Naive thymus-derived CD8-positive, alpha-beta T cell (primary cell): ENCODE measurements at regions not wholly inside any gene's neighbourhood (a gene's known extent, or its start where the extent isn't known, plus 50 kb on each side); places are given as distances from the start of the nearest gene placed in this dataset.

ENCODE experiments used
- ATAC-seq, 2 donors: fragments of 150-1000 bp; cut with Tn5 transposase in 1 of 2; sonication (Bioruptor Pico), chemical (Tn5 transposase) in 1 of 2; 1 replicate in 1 of 2; 2 replicates in 1 of 2; pipeline ENCODE4 v1.10.0; 2021; ENCODE audit warnings: mild to moderate bottlenecking in 2 of 2, moderate library complexity in 2 of 2
- POLR2A ChIA-PET: fragments of 350-600 bp; sonication (Branson Sonifier 250); formaldehyde crosslinking; loops from one replicate; lab custom pipeline; 2021; ENCODE audit warnings: antibody characterized with exemption; lab: Charles Lee
- DNase-seq, 10 donors: peaks; one replicate each; pipeline versions ENCODE4 v3.0.0 to v3.0.0-alpha.2; 2020 to 2022
- H3K27ac Mint-ChIP-seq, 10 donors: one replicate each; pipeline ENCODE4 v1.8.0; 2020 to 2022; ENCODE audit warnings: mild to moderate bottlenecking in 10 of 10, mixed read lengths in 10 of 10, moderate library complexity in 4 of 10, inconsistent platforms in 1 of 10
- H3K27me3 Mint-ChIP-seq, 5 donors: one replicate each; pipeline ENCODE4 v1.8.0; 2021 to 2022; ENCODE audit warnings: mixed read lengths in 5 of 5
- H3K36me3 Mint-ChIP-seq, 3 donors: one replicate each; pipeline ENCODE4 v1.8.0; 2020 to 2022; ENCODE audit warnings: mixed read lengths in 3 of 3, mild to moderate bottlenecking in 2 of 3, inconsistent platforms in 1 of 3
- H3K4me1 Mint-ChIP-seq, 4 donors: one replicate each; pipeline ENCODE4 v1.8.0; 2021 to 2022; ENCODE audit warnings: mixed read lengths in 4 of 4
- H3K4me3 Mint-ChIP-seq, 10 donors: one replicate each; pipeline ENCODE4 v1.8.0; 2020 to 2022; ENCODE audit warnings: mild to moderate bottlenecking in 10 of 10, mixed read lengths in 10 of 10, moderate library complexity in 6 of 10, inconsistent platforms in 1 of 10
- H3K9me3 Mint-ChIP-seq, 9 donors: one replicate each; pipeline ENCODE4 v1.8.0; 2020 to 2022; ENCODE audit warnings: mixed read lengths in 9 of 9, mild to moderate bottlenecking in 3 of 9, inconsistent platforms in 1 of 9, moderate library complexity in 1 of 9

DNA sequence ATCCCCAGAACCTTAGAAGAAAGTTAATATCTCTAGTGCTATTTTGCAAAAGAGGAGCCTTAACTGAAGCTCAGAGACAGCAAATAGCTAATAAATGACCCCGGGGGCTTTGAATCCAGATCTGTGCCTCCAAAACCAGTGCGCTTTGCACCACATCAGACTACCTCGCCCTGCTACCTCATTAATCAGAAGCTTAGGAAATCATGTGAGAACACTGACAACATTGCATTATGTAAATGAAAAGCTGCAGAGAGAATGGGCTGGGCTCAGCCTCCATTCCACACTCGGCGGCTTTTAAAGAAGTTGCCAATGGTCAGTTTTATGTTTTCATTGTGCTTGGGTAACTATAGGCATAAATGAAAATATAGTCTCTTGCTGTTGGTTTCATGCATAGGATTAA, 54.0 kb upstream of the STMND1 start:
- no peaks in the 10 kb centered on the region for H3K4me1 Mint-ChIP-seq
- H3K27me3 Mint-ChIP-seq, result peaks cover 13 to 39% (median 18%) of the 10 kb centered on the region in 5 donors
- no peaks in the 10 kb centered on the region for H3K36me3 Mint-ChIP-seq
- H3K27ac Mint-ChIP-seq, result no peak overlapping the region
- POLR2A ChIA-PET, result no interaction called here
- ATAC-seq (no peak), DNase-seq (no peak)
- H3K9me3 Mint-ChIP-seq, result peaks cover 0 to 2% (median 0%) of the 10 kb centered on the region in 9 donors
- H3K4me3 Mint-ChIP-seq, result no peak overlapping the region

DNA sequence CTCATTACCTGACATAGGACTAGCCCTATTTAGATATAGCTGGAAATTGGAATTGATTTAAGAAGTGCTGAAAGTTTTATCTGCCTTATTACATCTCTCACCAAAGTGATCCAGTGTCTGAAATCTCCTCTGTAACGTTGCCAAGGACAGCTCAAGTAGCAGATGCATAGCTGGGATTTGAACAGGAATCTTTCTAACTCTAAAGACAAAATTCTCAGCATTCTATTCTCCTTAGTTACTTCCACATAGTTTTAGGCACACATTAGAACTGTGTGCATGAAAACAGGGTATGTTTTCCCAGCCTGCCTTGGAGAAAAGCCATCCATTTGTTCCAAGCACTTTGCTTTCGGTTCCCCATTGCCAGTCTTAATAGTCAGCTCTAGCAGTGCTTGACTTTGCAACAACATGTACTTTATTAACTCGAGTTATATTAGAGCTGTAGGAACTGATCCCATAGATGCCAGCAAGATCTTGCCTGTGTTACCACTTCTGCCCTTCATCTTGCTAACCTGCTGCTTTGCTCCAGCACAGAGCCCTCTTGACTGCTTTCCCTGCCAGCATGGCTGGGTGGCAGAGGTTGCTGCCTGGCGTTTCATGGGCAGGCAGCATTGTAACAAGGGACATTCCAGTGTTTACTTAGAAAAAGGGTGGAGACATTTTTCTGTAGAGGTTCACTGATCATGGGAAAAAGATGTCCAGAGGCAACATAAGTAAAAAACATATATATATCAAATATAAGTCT, 56.1 kb upstream of the STMND1 start:
- POLR2A ChIA-PET, result no interaction called here
- Mint-ChIP-seq H3K36me3 (no peaks in the 10 kb centered on the region), H3K27me3 (peaks cover 13 to 53% (median 19%) of the 10 kb centered on the region in 5 donors), H3K9me3 (peaks cover 0 to 2% (median 0%) of the 10 kb centered on the region in 9 donors), H3K4me1 (no peaks in the 10 kb centered on the region), H3K4me3 (no peak overlapping the region), H3K27ac (no peak overlapping the region)
- ATAC-seq (no peak), DNase-seq (no peak)

DNA sequence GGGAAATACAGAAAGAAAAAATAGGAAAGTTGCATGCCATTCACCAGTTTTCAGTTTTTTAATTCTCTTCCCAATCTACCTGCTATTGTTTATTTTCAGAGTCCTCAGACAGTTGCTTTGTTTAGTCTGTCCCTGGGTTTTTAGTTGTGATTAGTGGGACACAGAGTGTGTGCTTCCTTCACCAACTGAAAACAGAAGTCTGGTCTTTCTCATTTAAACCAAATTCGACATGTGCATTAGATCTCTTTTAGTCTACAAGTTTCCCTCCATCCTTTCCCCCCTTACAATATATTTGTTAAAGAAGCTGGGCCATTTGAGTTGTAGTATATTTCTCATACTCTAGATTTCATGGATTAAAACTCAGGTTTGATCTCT, 58.7 kb upstream of the STMND1 start:
- Mint-ChIP-seq H3K9me3 (peaks cover 0 to 8% (median 0%) of the 10 kb centered on the region in 9 donors), H3K4me3 (no peak overlapping the region), H3K27ac (no peak overlapping the region), H3K27me3 (peaks cover 13 to 53% (median 19%) of the 10 kb centered on the region in 5 donors), H3K36me3 (no peaks in the 10 kb centered on the region), H3K4me1 (no peaks in the 10 kb centered on the region)
- DNase-seq (no peak), ATAC-seq (no peak)
- POLR2A ChIA-PET, result no interaction called here

DNA sequence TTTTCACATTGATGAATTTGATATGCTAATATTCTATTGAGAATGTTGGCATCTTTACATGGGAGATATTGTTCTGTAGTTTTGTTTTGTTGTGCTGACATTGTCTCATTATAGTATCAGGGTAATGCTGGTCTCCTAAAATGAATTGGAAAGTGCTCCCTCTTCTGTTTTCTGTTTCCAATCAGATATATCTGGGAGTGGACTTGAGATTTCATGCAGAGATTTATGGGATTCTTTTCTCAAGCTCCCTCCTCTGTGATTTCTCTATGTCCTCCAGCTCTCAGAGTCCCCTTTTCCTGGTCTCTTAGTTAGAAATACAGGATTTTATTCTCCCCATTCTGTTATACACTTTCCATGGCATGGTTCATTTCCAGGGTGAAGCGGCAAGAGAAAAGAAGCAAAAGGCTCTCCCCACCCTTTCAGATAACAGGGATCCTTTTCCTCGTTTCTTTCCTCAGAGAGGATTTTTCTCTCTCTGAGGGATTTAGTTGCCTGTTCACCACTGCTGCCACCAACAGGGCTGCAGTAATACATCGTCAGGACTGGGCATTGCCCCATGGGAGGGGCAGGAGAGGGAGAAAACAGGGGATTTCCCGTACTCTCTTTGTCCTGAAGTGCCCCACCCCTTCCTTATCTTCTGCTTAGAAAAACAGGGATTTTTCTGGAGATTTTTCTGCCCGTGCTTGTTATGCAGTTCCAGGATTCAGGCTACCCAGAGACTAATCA, 59.3 kb upstream of the STMND1 start:
- H3K4me1 Mint-ChIP-seq, result no peaks in the 10 kb centered on the region
- no peak for ATAC-seq
- H3K27me3 Mint-ChIP-seq, result peaks cover 13 to 53% (median 19%) of the 10 kb centered on the region in 5 donors
- H3K36me3 Mint-ChIP-seq, result no peaks in the 10 kb centered on the region
- DNase-seq, result no peak
- H3K4me3 Mint-ChIP-seq, result no peak overlapping the region
- H3K27ac Mint-ChIP-seq, result no peak overlapping the region
- POLR2A ChIA-PET, result no interaction called here
- H3K9me3 Mint-ChIP-seq, result peaks cover 0 to 12% (median 0%) of the 10 kb centered on the region in 9 donors

DNA sequence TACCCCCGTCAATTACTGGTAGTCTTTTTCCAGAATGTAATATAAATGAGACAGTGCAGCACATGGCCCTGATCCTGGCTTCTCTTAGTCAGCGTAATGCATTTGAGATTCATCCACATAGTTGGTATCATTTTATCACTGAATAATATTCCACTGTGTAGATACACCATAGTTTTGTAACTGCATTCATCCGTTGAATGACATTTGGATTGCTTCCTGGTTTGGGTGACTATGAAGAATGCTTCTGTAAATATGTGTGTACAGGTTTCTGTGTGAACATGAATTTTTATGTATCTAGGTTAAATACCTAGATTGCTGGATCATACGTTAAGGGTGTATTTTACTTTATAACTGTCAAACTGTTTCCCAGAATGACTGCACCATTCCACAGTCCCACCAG, 62.6 kb upstream of the STMND1 start:
- POLR2A ChIA-PET, result no interaction called here
- no peaks in the 10 kb centered on the region for H3K4me1 Mint-ChIP-seq
- H3K27ac Mint-ChIP-seq, result no peak overlapping the region
- peaks cover 0 to 13% (median 0%) of the 10 kb centered on the region in 9 donors for H3K9me3 Mint-ChIP-seq
- peaks cover 9 to 28% (median 15%) of the 10 kb centered on the region in 5 donors for H3K27me3 Mint-ChIP-seq
- ATAC-seq, result no peak
- H3K4me3 Mint-ChIP-seq, result no peak overlapping the region
- DNase-seq, result no peak
- H3K36me3 Mint-ChIP-seq, result no peaks in the 10 kb centered on the region

DNA sequence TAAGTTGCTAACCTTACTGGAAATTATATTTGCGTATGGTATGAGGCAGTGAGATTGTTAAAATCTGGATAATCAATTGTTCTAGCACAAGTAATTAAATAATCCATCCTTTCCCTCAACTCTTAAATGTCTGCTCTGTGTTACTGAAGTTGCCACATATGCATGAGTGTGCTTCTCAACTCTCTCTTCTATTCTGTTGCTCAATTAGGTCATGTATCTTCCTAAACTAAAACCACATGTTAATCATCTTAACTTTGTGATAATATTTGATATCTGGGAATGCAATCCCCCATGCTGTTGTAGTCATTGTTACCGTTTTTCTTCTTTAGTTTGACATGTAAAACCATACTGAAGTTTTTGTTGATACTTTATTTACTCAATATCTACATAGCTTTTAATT, 63.5 kb upstream of the STMND1 start:
- POLR2A ChIA-PET, result no interaction called here
- H3K4me1 Mint-ChIP-seq, result no peaks in the 10 kb centered on the region
- no peaks in the 10 kb centered on the region for H3K36me3 Mint-ChIP-seq
- no peak overlapping the region for H3K4me3 Mint-ChIP-seq
- no peak overlapping the region for H3K27ac Mint-ChIP-seq
- DNase-seq (no peak), ATAC-seq (no peak)
- peaks cover 3 to 18% (median 8%) of the 10 kb centered on the region in 5 donors for H3K27me3 Mint-ChIP-seq
- H3K9me3 Mint-ChIP-seq, result peaks cover 0 to 13% (median 0%) of the 10 kb centered on the region in 9 donors

DNA sequence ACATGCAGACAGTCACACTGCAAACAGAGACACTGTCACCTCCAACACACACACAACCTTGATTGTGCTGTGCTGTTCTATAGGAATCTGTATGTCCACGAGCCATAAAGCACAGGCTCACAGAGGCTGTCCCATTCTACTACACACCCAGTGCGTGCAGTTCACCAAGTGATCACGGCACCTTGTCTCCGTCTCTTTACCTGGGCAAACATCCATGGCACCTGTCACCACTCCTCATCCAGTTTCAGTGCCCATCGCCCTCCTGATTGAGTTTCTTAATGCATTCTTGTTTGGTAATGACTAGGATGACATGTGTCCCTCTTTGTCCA, 65.8 kb upstream of the STMND1 start:
- Mint-ChIP-seq H3K36me3 (no peaks in the 10 kb centered on the region), H3K4me3 (no peak overlapping the region), H3K9me3 (peaks cover 0 to 13% (median 0%) of the 10 kb centered on the region in 9 donors), H3K27me3 (peaks cover 0 to 5% (median 0%) of the 10 kb centered on the region in 5 donors), H3K27ac (no peak overlapping the region), H3K4me1 (no peaks in the 10 kb centered on the region)
- ATAC-seq (no peak), DNase-seq (no peak)
- POLR2A ChIA-PET, result no interaction called here

DNA sequence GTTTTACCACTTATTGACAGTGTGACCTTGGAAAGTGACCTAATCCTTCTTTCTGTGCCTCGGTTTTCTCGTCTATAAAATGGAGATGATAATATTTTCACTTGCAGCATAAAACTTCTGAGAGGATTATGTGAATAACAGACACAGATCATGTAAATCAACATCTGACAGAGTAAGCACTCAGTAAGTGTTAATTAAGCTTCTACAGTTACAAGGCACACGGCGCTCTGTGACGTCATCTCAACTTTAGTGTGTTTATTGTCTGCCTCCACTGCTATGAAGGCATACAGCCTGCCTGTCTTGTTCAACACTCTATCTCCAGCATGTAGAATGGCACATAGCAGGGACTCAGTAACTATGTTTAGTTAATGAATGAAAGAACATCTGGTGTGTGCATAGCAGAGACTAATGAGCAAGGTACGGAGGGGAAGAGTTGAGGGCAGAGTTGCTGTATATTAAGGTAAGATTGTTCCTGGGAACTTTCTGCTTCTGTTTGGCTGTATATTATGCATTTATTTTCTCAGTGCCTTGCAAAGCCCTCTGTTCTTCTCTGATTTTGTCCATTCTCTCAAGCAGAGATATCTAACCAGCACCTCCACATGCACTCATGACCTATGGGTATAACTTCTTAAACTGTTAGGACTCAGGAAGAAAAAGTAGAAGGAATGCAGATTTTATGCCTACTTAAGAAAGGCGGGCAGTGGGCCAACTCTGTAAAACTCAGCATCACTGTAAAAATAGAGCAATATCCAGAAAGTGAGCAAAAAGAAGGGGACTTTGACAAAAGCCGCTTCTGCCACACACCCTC, 66.4 kb upstream of the STMND1 start:
- H3K27me3 Mint-ChIP-seq, result peaks cover 0 to 5% (median 0%) of the 10 kb centered on the region in 5 donors
- peaks cover 0 to 13% (median 0%) of the 10 kb centered on the region in 9 donors for H3K9me3 Mint-ChIP-seq
- no peaks in the 10 kb centered on the region for H3K4me1 Mint-ChIP-seq
- DNase-seq (no peak), ATAC-seq (no peak)
- no peak overlapping the region for H3K4me3 Mint-ChIP-seq
- POLR2A ChIA-PET, result no interaction called here
- no peaks in the 10 kb centered on the region for H3K36me3 Mint-ChIP-seq
- H3K27ac Mint-ChIP-seq, result no peak overlapping the region

DNA sequence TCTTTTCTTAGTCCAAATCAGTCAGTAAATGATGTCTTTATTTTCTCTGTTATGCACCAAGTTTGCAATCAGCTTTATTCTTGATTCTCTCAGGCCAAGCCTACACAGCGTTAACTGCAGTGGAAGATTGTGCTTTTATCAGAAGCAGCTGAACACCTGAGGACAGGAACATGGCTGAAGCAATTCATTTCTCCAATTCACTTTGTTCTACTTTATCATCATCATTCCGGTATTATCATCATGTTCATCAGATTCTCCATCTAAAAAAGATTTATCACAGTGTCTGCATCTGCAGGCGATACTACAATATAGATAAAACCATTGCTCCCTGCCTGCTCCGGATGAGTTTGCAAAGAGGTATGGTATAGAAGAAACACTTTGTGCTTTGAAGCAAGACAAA, 68.1 kb upstream of the STMND1 start:
- Mint-ChIP-seq H3K9me3 (peaks cover 0 to 10% (median 0%) of the 10 kb centered on the region in 9 donors), H3K27ac (no peak overlapping the region), H3K27me3 (peaks cover under 1 to 5% (median 4%) of the 10 kb centered on the region in 5 donors), H3K36me3 (no peaks in the 10 kb centered on the region), H3K4me3 (no peak overlapping the region), H3K4me1 (no peaks in the 10 kb centered on the region)
- ATAC-seq (no peak), DNase-seq (no peak)
- POLR2A ChIA-PET, result no interaction called here

DNA sequence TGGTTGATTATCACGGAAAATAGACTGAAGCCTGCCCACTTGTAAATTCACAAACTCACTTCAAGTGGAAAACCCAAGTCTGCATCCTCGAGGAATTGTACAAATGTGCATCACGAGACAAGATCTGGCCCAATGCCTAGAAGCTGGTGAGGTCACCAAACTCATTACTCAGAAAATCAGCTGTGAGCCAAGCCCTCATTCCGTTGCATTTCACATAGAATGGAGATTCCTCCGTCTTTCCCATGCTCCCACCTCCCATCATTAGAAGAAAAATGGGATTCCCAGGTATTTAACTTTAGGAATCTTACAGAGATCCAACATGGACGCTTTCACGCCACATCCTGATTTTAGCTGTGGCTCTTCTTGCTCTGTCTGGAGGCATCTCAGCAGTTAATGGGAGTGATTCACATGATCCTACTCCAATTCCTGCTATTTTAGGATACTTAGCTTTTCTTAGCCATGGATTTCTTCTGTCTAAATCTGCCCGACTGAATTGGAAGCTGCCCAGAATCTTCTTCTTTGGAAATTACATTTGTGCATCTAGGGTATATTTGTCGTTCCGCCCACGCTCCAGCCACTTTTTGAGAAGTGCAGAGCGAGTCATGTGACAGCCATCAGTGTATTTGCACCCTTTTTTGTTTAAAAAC, 68.7 kb upstream of the STMND1 start:
- H3K4me1 Mint-ChIP-seq, result no peaks in the 10 kb centered on the region

DNA sequence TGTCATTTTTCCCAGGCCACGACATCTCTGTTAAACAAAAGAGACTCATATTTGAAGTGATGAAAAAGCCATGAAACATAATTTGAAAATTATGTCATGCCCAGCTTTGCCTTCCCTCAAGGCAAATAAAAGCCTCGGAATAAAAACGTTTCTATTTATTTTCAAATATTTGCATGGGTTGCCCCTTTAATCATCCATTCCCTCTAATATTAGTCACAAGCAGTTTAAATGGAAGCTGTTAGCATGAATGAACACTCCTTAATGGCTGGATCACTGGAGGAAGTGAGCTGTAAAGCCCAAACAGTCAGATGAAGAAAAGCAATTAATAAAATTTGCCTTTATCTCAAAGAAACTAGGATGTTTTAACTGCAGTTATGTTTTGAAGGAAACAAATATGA, 69.3 kb upstream of the STMND1 start:
- ATAC-seq (no peak), DNase-seq (no peak)
- H3K4me3 Mint-ChIP-seq, result no peak overlapping the region
- H3K27me3 Mint-ChIP-seq, result peaks cover 2 to 8% (median 7%) of the 10 kb centered on the region in 5 donors
- H3K36me3 Mint-ChIP-seq, result no peaks in the 10 kb centered on the region
- H3K27ac Mint-ChIP-seq, result no peak overlapping the region
- peaks cover 0 to 6% (median 0%) of the 10 kb centered on the region in 9 donors for H3K9me3 Mint-ChIP-seq
- no peaks in the 10 kb centered on the region for H3K4me1 Mint-ChIP-seq
- POLR2A ChIA-PET, result no interaction called here

More for the DNA sequence above, 68.7 kb upstream of the STMND1 start:
- H3K27me3 Mint-ChIP-seq, result peaks cover 2 to 8% (median 7%) of the 10 kb centered on the region in 5 donors
- no peaks in the 10 kb centered on the region for H3K36me3 Mint-ChIP-seq
- H3K27ac Mint-ChIP-seq, result no peak overlapping the region
- no peak overlapping the region for H3K4me3 Mint-ChIP-seq
- peaks cover 0 to 9% (median 0%) of the 10 kb centered on the region in 9 donors for H3K9me3 Mint-ChIP-seq
- ATAC-seq (no peak), DNase-seq (no peak)
- POLR2A ChIA-PET, result no interaction called here

DNA sequence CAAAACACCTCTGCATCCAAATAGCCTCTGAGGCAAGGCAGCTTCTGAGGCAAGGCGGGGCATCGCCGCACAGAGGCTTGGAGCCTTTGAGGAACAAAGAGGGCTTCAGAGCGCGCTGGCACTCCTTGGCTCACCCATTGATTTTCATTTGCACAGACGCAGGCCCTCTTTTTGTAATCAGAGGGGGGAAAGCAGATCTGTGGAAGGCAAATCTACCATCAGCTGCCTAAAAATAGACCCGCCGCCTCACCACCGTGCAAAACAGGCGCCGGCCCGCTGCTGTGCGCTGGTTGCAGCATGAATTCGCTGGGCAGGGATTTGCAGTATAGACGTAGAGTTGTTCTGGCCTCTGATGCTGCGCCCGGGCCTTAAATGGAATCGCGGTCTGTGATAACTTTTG, 69.9 kb upstream of the STMND1 start:
- H3K4me1 Mint-ChIP-seq, result no peaks in the 10 kb centered on the region
- ATAC-seq (no peak), DNase-seq (no peak)
- H3K27ac Mint-ChIP-seq, result no peak overlapping the region
- H3K9me3 Mint-ChIP-seq, result peaks cover 0 to 5% (median 2%) of the 10 kb centered on the region in 9 donors
- H3K36me3 Mint-ChIP-seq, result no peaks in the 10 kb centered on the region
- POLR2A ChIA-PET, result no interaction called here
- peaks cover 3 to 9% (median 7%) of the 10 kb centered on the region in 5 donors for H3K27me3 Mint-ChIP-seq
- no peak overlapping the region for H3K4me3 Mint-ChIP-seq
